ENCODE measurements at regions not wholly inside any gene's neighbourhood (a gene's known extent, or its start where the extent isn't known, plus 50 kb on each side); places are given as distances from the start of the nearest gene placed in this dataset.

GRCh38 chr18:51878724-51879123 lies 461.3 kb upstream of the DCC start:
- TF ChIP-seq TAF1 (IDR thresholded peaks at IDR 0.05; ENCODE audit: borderline replicate concordance, insufficient read depth, low read length) (no peak), SIN3A (IDR thresholded peaks at IDR 0.05; ENCODE audit: borderline replicate concordance, insufficient read depth, low read length) (no peak), FOXP2 (optimal IDR thresholded peaks at IDR 0.05; ENCODE audit: borderline replicate concordance, extremely low read depth, extremely low read length, insufficient read depth) (no peak), POLR2AphosphoS5 (IDR thresholded peaks at IDR 0.05; ENCODE audit: low read depth, low read length) (no peak)
- TF ChIP-seq, protein P1, sequence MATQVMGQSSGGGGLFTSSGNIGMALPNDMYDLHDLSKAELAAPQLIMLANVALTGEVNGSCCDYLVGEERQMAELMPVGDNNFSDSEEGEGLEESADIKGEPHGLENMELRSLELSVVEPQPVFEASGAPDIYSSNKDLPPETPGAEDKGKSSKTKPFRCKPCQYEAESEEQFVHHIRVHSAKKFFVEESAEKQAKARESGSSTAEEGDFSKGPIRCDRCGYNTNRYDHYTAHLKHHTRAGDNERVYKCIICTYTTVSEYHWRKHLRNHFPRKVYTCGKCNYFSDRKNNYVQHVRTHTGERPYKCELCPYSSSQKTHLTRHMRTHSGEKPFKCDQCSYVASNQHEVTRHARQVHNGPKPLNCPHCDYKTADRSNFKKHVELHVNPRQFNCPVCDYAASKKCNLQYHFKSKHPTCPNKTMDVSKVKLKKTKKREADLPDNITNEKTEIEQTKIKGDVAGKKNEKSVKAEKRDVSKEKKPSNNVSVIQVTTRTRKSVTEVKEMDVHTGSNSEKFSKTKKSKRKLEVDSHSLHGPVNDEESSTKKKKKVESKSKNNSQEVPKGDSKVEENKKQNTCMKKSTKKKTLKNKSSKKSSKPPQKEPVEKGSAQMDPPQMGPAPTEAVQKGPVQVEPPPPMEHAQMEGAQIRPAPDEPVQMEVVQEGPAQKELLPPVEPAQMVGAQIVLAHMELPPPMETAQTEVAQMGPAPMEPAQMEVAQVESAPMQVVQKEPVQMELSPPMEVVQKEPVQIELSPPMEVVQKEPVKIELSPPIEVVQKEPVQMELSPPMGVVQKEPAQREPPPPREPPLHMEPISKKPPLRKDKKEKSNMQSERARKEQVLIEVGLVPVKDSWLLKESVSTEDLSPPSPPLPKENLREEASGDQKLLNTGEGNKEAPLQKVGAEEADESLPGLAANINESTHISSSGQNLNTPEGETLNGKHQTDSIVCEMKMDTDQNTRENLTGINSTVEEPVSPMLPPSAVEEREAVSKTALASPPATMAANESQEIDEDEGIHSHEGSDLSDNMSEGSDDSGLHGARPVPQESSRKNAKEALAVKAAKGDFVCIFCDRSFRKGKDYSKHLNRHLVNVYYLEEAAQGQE (IDR thresholded peaks at IDR 0.05; ENCODE audit: insufficient read depth in 1 of 2, low read depth in 2 of 2, low read length in 2 of 2): no peak

GRCh38 chr18:51879329-51879728 lies 460.7 kb upstream of the DCC start:
- TF ChIP-seq SIN3A (IDR thresholded peaks at IDR 0.05; ENCODE audit: borderline replicate concordance, insufficient read depth, low read length) (no peak), TAF1 (IDR thresholded peaks at IDR 0.05; ENCODE audit: borderline replicate concordance, insufficient read depth, low read length) (no peak), FOXP2 (optimal IDR thresholded peaks at IDR 0.05; ENCODE audit: borderline replicate concordance, extremely low read depth, extremely low read length, insufficient read depth) (no peak), POLR2AphosphoS5 (IDR thresholded peaks at IDR 0.05; ENCODE audit: low read depth, low read length) (no peak)
- TF ChIP-seq, protein P1 (IDR thresholded peaks at IDR 0.05; ENCODE audit: insufficient read depth in 1 of 2, low read depth in 2 of 2, low read length in 2 of 2): no peak

DNA sequence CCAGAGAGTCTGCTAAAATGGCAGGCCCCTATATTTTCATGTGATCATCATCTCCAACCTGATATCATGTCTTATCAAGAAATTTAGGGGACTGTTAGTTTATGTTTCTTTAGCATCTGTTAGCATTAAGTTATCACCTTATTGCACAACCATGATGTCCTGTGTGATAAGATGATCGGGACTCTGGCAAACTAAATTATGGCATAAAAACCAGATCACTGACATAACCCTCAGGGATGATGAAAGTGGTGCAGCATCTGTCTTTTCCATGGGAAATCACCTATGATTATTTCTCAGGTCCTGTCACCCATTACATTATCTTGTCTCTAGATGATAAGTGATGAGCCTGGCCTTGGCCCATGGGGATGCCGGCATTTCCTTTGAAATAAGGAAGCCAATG lies 458.6 kb upstream of the DCC start:
- TF ChIP-seq TAF1 (IDR thresholded peaks at IDR 0.05; ENCODE audit: borderline replicate concordance, insufficient read depth, low read length) (no peak), FOXP2 (optimal IDR thresholded peaks at IDR 0.05; ENCODE audit: borderline replicate concordance, extremely low read depth, extremely low read length, insufficient read depth) (no peak), SIN3A (IDR thresholded peaks at IDR 0.05; ENCODE audit: borderline replicate concordance, insufficient read depth, low read length) (no peak), POLR2AphosphoS5 (IDR thresholded peaks at IDR 0.05; ENCODE audit: low read depth, low read length) (no peak)
- TF ChIP-seq, protein P1 (IDR thresholded peaks at IDR 0.05; ENCODE audit: insufficient read depth in 1 of 2, low read depth in 2 of 2, low read length in 2 of 2): no peak

- no peak for TF ChIP-seq POLR2AphosphoS5 (IDR thresholded peaks at IDR 0.05; ENCODE audit: low read depth, low read length)
- TF ChIP-seq SIN3A (IDR thresholded peaks at IDR 0.05; ENCODE audit: borderline replicate concordance, insufficient read depth, low read length): no peak
- no peak for TF ChIP-seq FOXP2 (optimal IDR thresholded peaks at IDR 0.05; ENCODE audit: borderline replicate concordance, extremely low read depth, extremely low read length, insufficient read depth)
Measured at GRCh38 chr18:51884039-51884438, 456.0 kb upstream of the DCC start.

DNA sequence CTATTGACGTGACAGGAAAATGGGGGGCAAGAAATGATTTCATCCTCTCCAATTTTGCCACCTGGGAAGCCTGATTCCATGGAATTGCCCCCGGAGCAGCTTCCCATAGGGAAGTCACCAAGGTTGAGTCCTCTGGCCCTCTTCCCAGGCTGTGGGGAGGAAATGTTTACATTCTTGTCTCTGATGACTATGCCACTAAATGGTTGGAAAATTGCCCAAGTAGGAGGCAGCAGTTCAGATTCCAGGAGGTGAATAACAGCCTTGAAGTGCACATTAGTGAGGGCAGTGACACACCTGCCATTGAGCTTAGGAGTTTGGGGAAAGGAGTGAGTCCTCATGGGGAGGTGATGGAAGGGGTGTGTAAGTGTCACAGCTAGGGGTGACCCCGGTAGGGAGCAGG lies 449.2 kb upstream of the DCC start:
- TF ChIP-seq POLR2AphosphoS5 (IDR thresholded peaks at IDR 0.05; ENCODE audit: low read depth, low read length) (no peak), SIN3A (IDR thresholded peaks at IDR 0.05; ENCODE audit: borderline replicate concordance, insufficient read depth, low read length) (no peak), TAF1 (IDR thresholded peaks at IDR 0.05; ENCODE audit: borderline replicate concordance, insufficient read depth, low read length) (no peak), FOXP2 (optimal IDR thresholded peaks at IDR 0.05; ENCODE audit: borderline replicate concordance, extremely low read depth, extremely low read length, insufficient read depth) (no peak)
- TF ChIP-seq, protein P1 (IDR thresholded peaks at IDR 0.05; ENCODE audit: insufficient read depth in 1 of 2, low read depth in 2 of 2, low read length in 2 of 2): no peak

Data from PFSK-1 (cell line).